ENCODE measurements at regions not wholly inside any gene's neighbourhood (a gene's known extent, or its start where the extent isn't known, plus 50 kb on each side); places are given as distances from the start of the nearest gene placed in this dataset.

- TF ChIP-seq CTCF (IDR thresholded peaks at IDR 0.05; ENCODE audit: insufficient read depth, low read depth, low read length), result no peak
- no peak for TF ChIP-seq EZH2 (IDR thresholded peaks at IDR 0.05; ENCODE audit: insufficient read depth, low read length)
Measured at GRCh38 chr7:42689626-42690025, 222.2 kb downstream of the C7orf25 start.

All from astrocyte (in vitro differentiated cells and primary cell).